ENCODE measurements at regions not wholly inside any gene's neighbourhood (a gene's known extent, or its start where the extent isn't known, plus 50 kb on each side); places are given as distances from the start of the nearest gene placed in this dataset.

- TF ChIP-seq CTCF (conservative IDR thresholded peaks at IDR 0.05; ENCODE audit: low read depth in 2 of 2), result no peak
- TF ChIP-seq EZH2phosphoT487 (IDR thresholded peaks at IDR 0.05; ENCODE audit: unreplicated experiment), result no peak
- TF ChIP-seq POLR2AphosphoS5 (IDR thresholded peaks at IDR 0.05; ENCODE audit: low read depth), result no peak
- no peak for TF ChIP-seq EZH2 (IDR thresholded peaks at IDR 0.05; ENCODE audit: low read depth, unreplicated experiment)
- TF ChIP-seq JUNB (IDR thresholded peaks at IDR 0.05; ENCODE audit: unreplicated experiment), result no peak
- TF ChIP-seq CREB1 (CRISPR knock-in tag; IDR thresholded peaks at IDR 0.05; ENCODE audit: low read depth), result no peak
- TF ChIP-seq REST (IDR thresholded peaks at IDR 0.05; ENCODE audit: unreplicated experiment), result no peak
- TF ChIP-seq ZNF331 (CRISPR knock-in tag; IDR thresholded peaks at IDR 0.05; ENCODE audit: low read depth), result no peak
- no peak for TF ChIP-seq NANOG (IDR thresholded peaks at IDR 0.05; ENCODE audit: borderline replicate concordance)
- no peak for TF ChIP-seq ETS1 (IDR thresholded peaks at IDR 0.05)
- no peak for TF ChIP-seq STAT1 (IDR thresholded peaks at IDR 0.05; ENCODE audit: unreplicated experiment)
Observed at GRCh38 chr2:138447889-138448570, 53.5 kb upstream of the SPOPL start.

Data from GM23338 (cell line).